ENCODE measurements at regions not wholly inside any gene's neighbourhood (a gene's known extent, or its start where the extent isn't known, plus 50 kb on each side); places are given as distances from the start of the nearest gene placed in this dataset.

DNA sequence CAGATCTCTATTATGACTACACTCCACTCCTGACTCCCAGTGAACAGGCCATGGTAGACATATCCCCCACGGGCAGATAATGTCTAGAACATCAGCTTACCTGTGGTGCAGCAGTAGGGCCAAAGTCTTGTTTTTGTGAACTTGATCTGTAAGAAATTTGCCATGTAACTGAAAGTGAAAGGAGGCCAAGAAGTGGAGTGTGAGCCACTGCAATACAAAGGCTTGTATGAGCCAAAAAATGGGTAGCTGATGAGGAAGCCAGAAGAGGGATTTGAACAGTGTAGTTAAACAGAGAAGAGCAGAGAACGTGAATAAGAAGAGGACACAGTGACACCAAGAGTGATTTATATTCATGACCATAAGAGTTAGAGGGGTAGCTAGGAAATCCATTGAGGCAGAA lies 361.7 kb downstream of the DMRT2 start:
- TF ChIP-seq, protein P1, sequence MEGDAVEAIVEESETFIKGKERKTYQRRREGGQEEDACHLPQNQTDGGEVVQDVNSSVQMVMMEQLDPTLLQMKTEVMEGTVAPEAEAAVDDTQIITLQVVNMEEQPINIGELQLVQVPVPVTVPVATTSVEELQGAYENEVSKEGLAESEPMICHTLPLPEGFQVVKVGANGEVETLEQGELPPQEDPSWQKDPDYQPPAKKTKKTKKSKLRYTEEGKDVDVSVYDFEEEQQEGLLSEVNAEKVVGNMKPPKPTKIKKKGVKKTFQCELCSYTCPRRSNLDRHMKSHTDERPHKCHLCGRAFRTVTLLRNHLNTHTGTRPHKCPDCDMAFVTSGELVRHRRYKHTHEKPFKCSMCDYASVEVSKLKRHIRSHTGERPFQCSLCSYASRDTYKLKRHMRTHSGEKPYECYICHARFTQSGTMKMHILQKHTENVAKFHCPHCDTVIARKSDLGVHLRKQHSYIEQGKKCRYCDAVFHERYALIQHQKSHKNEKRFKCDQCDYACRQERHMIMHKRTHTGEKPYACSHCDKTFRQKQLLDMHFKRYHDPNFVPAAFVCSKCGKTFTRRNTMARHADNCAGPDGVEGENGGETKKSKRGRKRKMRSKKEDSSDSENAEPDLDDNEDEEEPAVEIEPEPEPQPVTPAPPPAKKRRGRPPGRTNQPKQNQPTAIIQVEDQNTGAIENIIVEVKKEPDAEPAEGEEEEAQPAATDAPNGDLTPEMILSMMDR (IDR thresholded peaks at IDR 0.05): no peak

DNA sequence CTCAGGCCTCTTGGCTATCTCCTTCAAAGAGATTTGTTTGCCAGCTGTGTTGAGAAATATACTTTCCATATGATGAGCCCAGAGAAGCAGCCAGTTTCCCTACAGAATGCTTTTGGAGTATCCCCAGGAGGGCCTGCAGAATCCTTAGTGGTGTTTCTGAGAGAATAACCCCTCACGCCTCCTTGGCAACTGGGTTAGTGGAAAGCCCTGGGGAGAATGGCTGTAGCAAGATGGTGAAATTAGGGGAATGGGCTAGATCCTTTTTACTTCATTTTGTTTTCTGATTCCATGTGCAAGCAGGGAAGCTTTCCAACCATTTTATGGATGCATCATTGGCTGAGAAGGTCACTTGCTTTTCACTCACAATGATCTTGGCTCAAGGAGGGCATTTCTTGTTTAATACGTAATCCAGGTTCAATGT lies 364.6 kb downstream of the DMRT2 start:
- TF ChIP-seq, protein P1 (IDR thresholded peaks at IDR 0.05): no peak

DNA sequence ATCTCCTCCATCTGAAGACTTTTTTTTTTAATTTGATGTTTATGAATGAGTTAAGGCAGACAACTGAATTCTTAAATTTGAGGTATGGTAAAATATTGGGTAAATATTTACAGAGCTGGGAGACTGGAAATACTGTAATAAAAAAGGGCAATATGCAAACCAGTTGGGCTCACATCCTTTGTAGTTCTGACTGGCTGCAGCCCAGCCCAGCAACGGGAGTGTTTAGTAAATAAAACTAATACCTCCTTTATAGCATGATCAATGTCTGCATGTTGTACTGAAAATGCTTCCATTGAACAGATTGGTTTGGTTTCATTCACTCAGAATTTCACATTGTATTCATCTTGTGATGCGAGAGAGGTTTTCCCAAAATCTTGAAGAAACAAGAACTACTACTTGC lies 365.0 kb downstream of the DMRT2 start:
- TF ChIP-seq, protein P1 (IDR thresholded peaks at IDR 0.05): no peak

DNA sequence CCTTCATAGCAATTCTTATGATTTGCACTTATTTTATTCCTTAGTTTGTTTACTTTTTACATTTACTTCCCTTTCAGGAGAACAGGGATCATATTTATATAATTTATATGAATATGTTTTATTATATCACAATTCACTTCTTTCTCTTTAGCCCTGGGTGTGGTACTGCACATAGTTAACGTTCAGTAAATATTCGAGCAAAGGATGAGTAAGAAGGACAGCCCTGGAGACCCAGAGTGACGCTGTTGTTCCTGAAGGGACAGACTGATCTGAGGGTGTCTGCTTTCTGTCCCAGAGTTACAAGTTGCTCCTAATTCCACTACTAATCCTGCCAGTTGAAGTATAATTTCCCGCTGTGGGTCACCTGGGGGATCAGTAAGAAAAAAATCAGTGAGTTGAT lies 366.1 kb downstream of the DMRT2 start:
- TF ChIP-seq, protein P1 (IDR thresholded peaks at IDR 0.05): no peak

DNA sequence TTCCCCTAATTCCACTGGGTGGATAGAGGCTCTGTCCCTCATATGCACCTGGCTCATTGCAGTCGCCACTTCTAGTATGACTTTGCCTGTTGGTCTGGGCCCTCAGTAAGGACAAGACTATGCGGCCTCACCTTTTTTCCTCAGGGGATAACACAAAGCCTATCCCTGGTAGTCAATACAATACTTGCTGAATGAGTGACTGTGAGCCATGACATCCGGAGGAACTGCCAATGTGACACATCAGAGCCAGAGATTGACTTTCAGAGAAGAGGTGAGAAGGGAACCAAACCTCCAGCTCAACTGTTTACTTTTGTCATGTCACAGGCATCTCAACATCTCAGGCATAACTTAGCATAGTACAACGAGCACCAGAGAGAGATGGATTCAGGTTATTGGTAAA lies 371.3 kb downstream of the DMRT2 start:
- TF ChIP-seq, protein P1 (IDR thresholded peaks at IDR 0.05): no peak

DNA sequence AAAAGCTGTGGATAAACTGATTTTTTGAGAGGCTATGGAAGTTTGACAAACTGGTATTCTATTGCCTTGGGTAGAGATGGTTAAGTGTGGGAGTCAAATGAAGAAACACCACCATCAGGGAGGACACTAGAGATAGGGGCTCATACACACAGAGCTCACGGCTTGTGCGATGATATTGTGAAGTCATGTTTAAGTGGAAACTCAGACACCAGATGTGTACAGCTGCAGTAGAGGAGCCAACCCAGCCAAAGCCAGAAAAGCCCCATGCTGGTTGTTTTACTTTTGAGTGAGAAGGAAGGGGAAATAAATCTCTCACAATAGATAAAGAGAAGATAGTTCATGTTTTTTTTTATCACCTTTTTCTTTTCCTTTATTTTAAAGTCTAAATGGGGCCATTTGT lies 377.7 kb downstream of the DMRT2 start:
- TF ChIP-seq, protein P1 (IDR thresholded peaks at IDR 0.05): no peak

DNA sequence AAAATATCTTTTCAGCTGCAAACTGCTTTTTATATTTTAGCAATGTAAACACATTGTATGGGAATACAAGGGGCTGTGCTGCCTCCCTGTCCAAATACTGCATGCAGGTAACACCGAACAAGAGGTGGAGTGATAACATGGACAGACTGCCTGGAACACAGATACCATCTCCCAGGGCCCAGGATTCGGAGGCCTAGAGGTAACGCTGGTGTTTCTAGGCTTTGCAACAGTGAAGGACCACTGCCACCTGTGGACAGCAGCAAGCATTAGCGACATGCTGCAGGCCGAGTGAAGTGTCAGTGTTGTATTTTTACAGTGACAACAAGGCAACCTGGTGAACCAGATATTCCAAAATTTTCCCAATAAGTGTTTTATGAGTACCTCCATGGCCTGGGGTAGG lies 379.1 kb downstream of the DMRT2 start:
- TF ChIP-seq, protein P1 (IDR thresholded peaks at IDR 0.05): no peak; the same call in 1 of the 2 replicates

DNA sequence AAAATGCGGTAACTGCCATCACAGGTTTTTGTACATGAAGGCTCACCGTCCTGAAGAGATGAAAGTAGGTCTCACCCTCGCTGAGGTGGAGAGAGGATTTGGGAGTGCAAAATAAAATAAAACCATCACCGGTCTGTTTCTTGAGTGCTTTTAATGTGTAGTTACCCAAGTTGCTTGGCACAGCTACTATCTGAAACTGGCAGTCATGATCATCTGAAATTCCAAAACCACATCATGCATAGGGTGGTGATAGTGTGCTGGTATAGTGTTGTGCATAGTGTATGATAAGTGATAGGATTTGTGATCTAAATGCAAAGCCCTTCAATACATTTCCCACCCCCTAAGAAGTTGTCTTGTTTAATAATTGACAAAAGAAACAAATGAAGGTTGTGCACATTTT lies 381.3 kb downstream of the DMRT2 start:
- TF ChIP-seq, protein P1 (IDR thresholded peaks at IDR 0.05): no peak
